ENCODE measurements at regions not wholly inside any gene's neighbourhood (a gene's known extent, or its start where the extent isn't known, plus 50 kb on each side); places are given as distances from the start of the nearest gene placed in this dataset.

GRCh38 chr10:9399275-9399983 lies 1344.9 kb downstream of the GATA3 start:
- TF ChIP-seq POLR2A (IDR thresholded peaks at IDR 0.05; ENCODE audit: low read depth, low read length) (no peak), CHD1 (IDR thresholded peaks at IDR 0.05; ENCODE audit: low read depth, low read length) (no peak), CTCF (conservative IDR thresholded peaks at IDR 0.05; ENCODE audit: low read depth, low read length) (no peak), ELK1 (IDR thresholded peaks at IDR 0.05; ENCODE audit: borderline replicate concordance, low read depth, low read length) (no peak), RAD21 (IDR thresholded peaks at IDR 0.05; ENCODE audit: low read length) (no peak), MAZ (IDR thresholded peaks at IDR 0.05; ENCODE audit: borderline replicate concordance, low read depth, low read length) (no peak), MAFK (IDR thresholded peaks at IDR 0.05; ENCODE audit: low read depth, low read length) (no peak), USF2 (IDR thresholded peaks at IDR 0.05; ENCODE audit: low read depth, low read length) (no peak), MXI1 (IDR thresholded peaks at IDR 0.05; ENCODE audit: borderline replicate concordance, low read depth, low read length) (no peak), RFX5 (IDR thresholded peaks at IDR 0.05; ENCODE audit: low read depth, low read length) (no peak), BHLHE40 (IDR thresholded peaks at IDR 0.05; ENCODE audit: low read depth, low read length) (no peak), CEBPB (IDR thresholded peaks at IDR 0.05; ENCODE audit: low read depth, low read length) (no peak), RCOR1 (IDR thresholded peaks at IDR 0.05; ENCODE audit: insufficient replicate concordance, low read length) (no peak)

Measured in IMR-90 (cell line).